Esophagus squamous epithelium (tissue), 4 donors: ENCODE measurements at regions not wholly inside any gene's neighbourhood (a gene's known extent, or its start where the extent isn't known, plus 50 kb on each side); places are given as distances from the start of the nearest gene placed in this dataset.

Experiments used
- CTCF ChIP-seq, 6 experiments: fragments of 450-650 bp in 4 of 6; fragments of 200-600 bp in 2 of 6; sonication (generic) in 2 of 6; IDR thresholded peaks; one replicate each; pipeline ENCODE4 v1.5.1; 2016 to 2019; ENCODE audit warnings: antibody characterized with exemption in 6 of 6, mild to moderate bottlenecking in 4 of 6, moderate library complexity in 4 of 6
- POLR2A ChIP-seq, 4 donors: fragments of 450-650 bp; IDR thresholded peaks; one replicate each; pipeline ENCODE4 v1.6.1; 2017; ENCODE audit warnings: antibody characterized with exemption in 4 of 4, mild to moderate bottlenecking in 4 of 4, moderate library complexity in 3 of 4

GRCh38 chr20:60586269-60587050 lies 628.2 kb downstream of the CDH26 start:
- TF ChIP-seq CTCF (IDR thresholded peaks at IDR 0.05) = no peak
- TF ChIP-seq POLR2A (IDR thresholded peaks at IDR 0.05) = no peak
